SIG-M5 (cell line): ENCODE measurements at regions not wholly inside any gene's neighbourhood (a gene's known extent, or its start where the extent isn't known, plus 50 kb on each side); places are given as distances from the start of the nearest gene placed in this dataset.
"Not testable (repeated sequence)": the region's sequence is repeated elsewhere in the genome, so short reads cannot be mapped to it uniquely, and the experiment has no call there.

Experiments used
- DNase-seq: peaks from one replicate; lab custom pipeline; 2025; lab: John Stamatoyannopoulos, UW

DNA sequence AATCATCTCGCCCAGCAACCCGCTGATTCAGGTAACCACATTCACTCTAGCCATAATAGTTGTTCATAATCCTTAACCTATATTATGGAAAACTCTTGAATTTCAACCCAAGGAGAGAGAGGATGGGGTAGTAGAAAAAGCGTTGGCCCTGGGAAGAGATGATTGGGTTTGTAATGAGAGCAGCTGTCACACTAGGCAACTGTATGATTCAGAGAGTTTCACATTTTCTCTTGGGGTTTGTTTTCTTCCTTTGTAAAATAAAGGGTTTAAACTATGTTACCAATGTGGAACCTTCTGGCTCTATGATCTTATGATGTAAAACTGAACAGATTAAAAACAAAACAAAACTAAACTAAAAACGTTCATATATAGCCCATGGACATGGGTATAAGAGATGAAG lies 705.2 kb upstream of the IGFBP3 start:
- DNase-seq = no peak

DNA sequence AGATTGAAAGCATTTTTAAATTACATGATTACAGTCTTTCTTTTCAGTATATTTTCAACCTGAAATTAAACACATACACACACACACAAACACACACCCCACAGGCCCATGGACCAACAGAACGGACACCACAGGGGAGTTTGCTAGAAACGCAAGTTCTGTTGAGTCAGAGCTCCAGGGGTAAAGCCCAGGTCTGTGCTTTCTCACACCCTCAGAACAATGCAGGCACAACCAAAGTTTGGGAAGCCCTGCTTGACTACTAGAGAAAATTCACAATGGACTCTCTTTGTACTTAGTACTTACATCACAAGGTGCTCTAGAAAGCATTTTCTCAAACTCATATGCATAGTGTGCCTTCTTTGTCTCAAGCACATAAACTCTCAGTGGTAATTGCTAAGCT lies 704.0 kb upstream of the IGFBP3 start:
- DNase-seq = no peak

DNA sequence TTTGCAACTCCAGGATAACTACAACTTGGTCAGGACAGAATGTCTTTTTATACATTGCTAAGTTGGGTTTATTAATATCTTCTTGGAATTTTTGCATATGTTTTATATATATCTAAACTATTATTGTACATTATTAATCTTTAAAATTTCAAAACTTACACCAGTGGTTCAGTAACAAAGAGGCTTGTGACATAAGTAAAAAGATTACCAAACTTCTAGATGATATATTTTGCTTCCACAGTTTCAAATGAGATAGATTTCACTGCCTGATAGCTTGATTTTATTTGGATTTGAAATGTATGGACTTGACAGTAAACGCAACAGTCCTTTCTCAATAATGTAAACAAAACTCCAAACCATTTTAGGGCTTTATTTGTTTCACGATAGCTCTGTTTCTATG lies 701.2 kb upstream of the IGFBP3 start:
- DNase-seq = no peak

- no peak for DNase-seq
Measured at GRCh38 chr7:46619723-46620310, 698.7 kb upstream of the IGFBP3 start.

- DNase-seq = no peak
Measured at GRCh38 chr7:46616636-46617035, 695.6 kb upstream of the IGFBP3 start.

DNA sequence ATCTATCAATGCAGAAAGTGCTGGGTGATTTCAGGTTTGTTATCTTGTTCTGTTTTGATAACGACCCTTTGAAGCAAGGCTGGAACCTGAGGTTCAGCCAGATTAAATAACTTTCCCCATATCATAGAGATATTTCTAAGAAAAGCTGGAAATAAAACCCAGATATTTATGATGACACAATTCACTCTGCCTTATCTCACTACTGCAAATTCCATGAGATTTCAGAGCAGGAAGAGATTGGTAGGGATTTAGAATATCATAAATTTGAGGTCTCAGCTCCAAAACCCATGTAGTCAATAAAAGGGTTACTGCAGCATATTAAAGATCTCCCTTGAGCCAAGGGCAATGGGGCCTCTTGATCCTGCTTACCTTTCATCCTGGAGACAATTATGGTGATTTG lies 692.5 kb upstream of the IGFBP3 start:
- DNase-seq = no peak

GRCh38 chr7:46613116-46613515 lies 692.0 kb upstream of the IGFBP3 start:
- no peak for DNase-seq

GRCh38 chr7:46611508-46611907 lies 690.4 kb upstream of the IGFBP3 start:
- DNase-seq = no peak

DNA sequence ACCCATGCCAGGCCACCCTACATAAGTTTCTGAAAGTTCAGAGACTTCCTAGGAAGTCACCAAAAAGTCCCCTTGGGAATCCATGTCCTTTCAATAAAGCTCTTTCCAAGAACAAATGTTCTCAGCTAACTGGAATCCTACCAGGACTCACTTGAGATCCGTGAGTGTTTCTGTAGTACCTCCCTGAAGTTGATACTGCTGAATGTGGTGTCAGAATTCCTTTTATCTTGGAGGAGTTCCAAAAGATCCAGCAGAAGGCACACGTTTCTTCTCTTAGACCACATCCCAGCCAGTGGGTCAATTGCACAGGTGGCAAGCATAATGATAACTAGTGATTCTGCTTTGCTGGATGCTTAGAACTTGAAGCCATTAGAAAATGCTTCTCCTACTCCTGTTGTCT lies 689.7 kb upstream of the IGFBP3 start:
- no peak for DNase-seq

DNA sequence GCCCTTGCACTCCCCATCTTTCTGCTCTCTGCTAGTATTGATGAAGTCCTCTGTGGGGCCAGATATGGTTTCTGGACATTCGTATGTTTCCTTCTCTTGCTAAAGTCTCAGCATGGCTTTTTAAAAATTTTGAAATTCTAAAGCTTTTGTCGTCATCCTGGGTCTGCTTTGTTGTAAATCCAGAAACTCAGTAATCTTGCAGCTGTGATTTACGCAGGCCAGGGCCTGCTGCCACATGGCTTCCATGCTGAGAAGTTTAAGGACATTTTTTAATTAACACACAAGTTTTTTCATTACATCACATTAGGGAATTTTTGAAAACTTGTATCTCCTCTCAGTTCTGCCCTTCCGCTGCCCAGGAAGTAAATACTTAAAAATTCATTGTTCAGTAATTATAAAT lies 686.1 kb upstream of the IGFBP3 start:
- DNase-seq = no peak

- no peak for DNase-seq
Measured at GRCh38 chr7:46606761-46607160, 685.7 kb upstream of the IGFBP3 start.

GRCh38 chr7:46604241-46604661 lies 683.2 kb upstream of the IGFBP3 start:
- no peak for DNase-seq

DNA sequence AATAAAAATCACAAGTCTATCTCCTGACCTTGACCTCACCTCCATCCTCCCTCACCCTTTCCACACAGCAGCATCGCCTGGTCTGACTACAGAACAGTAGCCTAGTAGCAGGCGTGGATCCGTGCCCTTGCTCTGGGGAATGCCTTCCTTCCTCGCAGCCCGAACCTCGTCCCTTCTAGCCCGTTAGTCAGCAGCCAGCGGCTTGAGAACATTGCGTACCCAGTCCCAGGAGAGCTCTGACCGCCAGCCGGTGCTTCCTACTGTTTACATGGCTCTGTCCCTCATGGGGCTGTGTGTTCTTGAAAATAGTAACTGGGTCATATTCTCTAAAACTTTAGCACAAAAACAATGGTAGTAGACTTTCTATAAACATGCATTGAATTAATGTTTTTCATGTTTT lies 682.7 kb upstream of the IGFBP3 start:
- DNase-seq = no peak

DNA sequence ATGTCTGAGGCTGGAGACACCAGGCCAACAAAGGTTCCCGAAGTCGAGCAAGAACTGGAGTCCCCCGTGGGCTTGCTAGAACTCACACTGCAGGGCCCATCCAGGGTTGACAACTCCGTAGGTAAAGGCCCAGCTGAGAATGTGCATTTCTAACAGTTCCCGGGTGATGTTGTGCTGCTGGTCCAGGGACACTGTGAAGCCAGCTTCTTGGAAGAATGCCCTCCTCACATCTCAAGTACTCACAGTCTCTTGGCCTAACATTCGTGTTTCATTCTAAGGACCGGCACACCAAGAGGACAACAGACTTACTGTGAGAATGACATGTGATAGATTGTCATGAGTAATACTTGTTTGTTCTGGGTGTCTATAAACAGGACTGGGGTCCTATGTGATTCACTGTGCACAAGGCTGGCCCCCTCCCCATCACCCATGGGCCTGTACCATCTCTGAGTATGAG lies 682.3 kb upstream of the IGFBP3 start:
- no peak for DNase-seq

GRCh38 chr7:46600340-46600739 lies 679.3 kb upstream of the IGFBP3 start:
- DNase-seq = no peak

GRCh38 chr7:46594831-46595230 lies 673.8 kb upstream of the IGFBP3 start:
- DNase-seq = not testable (repeated sequence)

- DNase-seq = not testable (repeated sequence)
Measured at GRCh38 chr7:46590918-46591905, 670.1 kb upstream of the IGFBP3 start.

- DNase-seq = no peak
Measured at GRCh38 chr7:46589286-46589685, 668.2 kb upstream of the IGFBP3 start.

DNA sequence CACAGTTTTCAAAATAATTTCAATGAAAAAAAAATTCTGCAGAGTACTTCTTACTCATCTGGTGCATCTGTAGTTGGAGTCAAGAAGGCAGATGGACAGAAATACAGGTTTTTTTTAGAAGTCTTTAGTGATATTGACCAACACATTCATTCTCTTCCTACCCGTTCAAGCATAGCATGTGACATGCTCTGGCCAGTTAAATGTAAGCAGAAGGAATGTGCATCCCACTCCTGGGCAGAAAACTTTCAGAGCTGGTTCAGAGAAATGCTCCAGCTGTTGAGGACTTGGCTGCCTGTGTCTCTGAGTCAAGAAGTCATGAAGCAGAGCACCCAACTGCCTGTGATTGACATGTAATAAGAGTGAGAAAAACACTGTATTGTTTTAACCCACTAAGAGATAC lies 665.3 kb upstream of the IGFBP3 start:
- DNase-seq = no peak

DNA sequence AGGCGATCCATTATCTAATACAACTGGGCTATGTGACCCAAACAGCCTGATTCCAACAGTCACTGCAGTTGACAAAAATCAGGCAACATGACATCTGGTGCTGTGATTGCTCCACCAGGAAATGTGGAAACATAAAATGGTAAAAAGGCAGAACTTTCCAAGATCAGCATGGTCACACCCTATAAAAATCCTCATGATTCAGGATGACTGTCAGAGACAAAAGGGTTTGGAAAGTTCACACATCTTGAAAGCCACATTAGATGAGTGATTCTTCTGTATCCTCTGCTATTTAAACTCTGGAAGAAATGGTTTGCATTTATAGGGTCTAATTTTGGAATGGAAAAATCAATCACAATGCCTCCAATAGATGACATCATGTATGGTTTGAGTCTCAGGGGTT lies 662.6 kb upstream of the IGFBP3 start:
- DNase-seq = no peak

GRCh38 chr7:46581268-46581667 lies 660.2 kb upstream of the IGFBP3 start:
- no peak for DNase-seq

DNA sequence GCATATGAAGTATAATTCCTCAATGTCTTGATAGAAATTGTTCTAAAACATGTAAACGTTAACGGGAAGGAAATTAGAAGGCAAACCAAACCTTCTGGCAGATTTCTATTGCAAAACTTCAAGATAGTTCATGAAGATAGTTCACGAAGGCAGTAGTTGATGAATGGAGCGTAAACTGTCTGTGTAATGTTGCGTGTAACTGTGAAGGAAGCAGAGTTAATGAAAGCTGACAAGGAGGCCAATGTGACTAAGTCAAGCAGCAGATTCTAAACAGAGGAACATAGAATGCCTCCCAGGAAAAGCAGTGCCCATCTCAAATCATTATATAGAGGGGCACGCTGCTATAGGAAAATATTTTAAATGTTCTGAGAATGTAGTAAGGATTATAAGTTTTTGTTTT lies 659.7 kb upstream of the IGFBP3 start:
- DNase-seq = no peak

- no peak for DNase-seq
Measured at GRCh38 chr7:46577394-46577793, 656.3 kb upstream of the IGFBP3 start.
